Thyroid gland (tissue), 4 donors: ENCODE measurements at regions not wholly inside any gene's neighbourhood (a gene's known extent, or its start where the extent isn't known, plus 50 kb on each side); places are given as distances from the start of the nearest gene placed in this dataset.
"Not testable (repeated sequence)": the region's sequence is repeated elsewhere in the genome, so short reads cannot be mapped to it uniquely, and the experiment has no call there.

Experiments
- DNase-seq, 2 donors: peaks; one replicate each; pipeline ENCODE4 v3.0.0-alpha.2; 2019
- H3K27ac ChIP-seq, 3 donors: fragments of 200-600 bp; sonication (generic); 1 replicate in 2 of 3; 2 replicates in 1 of 3; pipeline ENCODE4 v1.5.1; 2016 to 2019; ENCODE audit warnings: mild to moderate bottlenecking in 1 of 3, moderate library complexity in 1 of 3
- H3K27me3 ChIP-seq: fragments of 200-600 bp; sonication (generic); one replicate; pipeline ENCODE4 v1.5.1; 2019
- H3K36me3 ChIP-seq, 2 donors: fragments of 200-600 bp; sonication (generic); one replicate each; pipeline ENCODE4 v1.5.1; 2016 to 2019
- H3K4me1 ChIP-seq, 2 donors: fragments of 200-600 bp; sonication (generic); one replicate each; pipeline ENCODE4 v1.5.1; 2017 to 2019
- H3K4me3 ChIP-seq, 3 donors: fragments of 200-600 bp; sonication (generic); replicated peaks in 1 of 3; 1 replicate in 2 of 3; 2 replicates in 1 of 3; pipeline ENCODE4 v1.5.1; 2016; ENCODE audit warnings: mild to moderate bottlenecking in 1 of 3
- H3K9me3 ChIP-seq: fragments of 200-600 bp; sonication (generic); one replicate; pipeline ENCODE4 v1.5.1; 2017
- POLR2A ChIP-seq, 2 donors: fragments of 450-650 bp; IDR thresholded peaks; one replicate each; pipeline ENCODE4 v1.6.1; 2017; ENCODE audit warnings: antibody characterized with exemption in 2 of 2, mild to moderate bottlenecking in 2 of 2, moderate library complexity in 1 of 2
- WGBS, 2 donors: methylation state at CpG; one replicate each; pipeline ENCODE4 v1.1.5; 2017; 5-methylcytosine and 5-hydroxymethylcytosine counted together
- intact Hi-C: fragments of 100-400 bp; cut with DNase I; formaldehyde crosslinking; loops from one replicate; pipeline ENCODE4 v1.15.1; 2023
- TF ChIP-seq, protein P1 (sequence below), 6 experiments: fragments of 200-600 bp in 3 of 6; fragments of 450-650 bp in 3 of 6; sonication (generic) in 3 of 6; IDR thresholded peaks; one replicate each; pipeline ENCODE4 v1.5.1; 2016 to 2019; ENCODE audit warnings: antibody characterized with exemption in 6 of 6, mild to moderate bottlenecking in 2 of 6, inconsistent platforms in 1 of 6, moderate library complexity in 1 of 6

DNA sequence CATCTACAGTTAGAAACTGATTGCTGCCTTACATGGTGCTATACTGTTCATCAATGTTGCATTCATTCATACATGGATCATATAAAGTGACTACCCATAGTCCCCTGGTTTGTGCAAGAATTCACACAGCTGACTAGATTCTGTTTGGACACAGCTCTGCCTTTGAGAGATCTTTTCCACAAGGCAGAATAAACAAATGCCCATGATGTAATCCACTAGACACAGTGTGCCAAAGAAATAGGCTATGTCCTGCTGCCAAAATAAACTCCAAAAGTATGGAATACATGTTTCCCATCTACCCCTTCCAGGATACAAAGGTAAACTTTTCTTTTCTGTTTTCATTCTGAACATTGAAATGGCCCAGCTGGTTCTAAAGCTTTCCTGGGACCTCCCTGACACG is 269.4 kb upstream of the CHAC2 start:
- H3K4me3 ChIP-seq: no peak overlapping the region
- H3K36me3 ChIP-seq: no peaks in the 10 kb centered on the region
- TF ChIP-seq POLR2A (IDR thresholded peaks at IDR 0.05): no peak
- TF ChIP-seq, protein P1, sequence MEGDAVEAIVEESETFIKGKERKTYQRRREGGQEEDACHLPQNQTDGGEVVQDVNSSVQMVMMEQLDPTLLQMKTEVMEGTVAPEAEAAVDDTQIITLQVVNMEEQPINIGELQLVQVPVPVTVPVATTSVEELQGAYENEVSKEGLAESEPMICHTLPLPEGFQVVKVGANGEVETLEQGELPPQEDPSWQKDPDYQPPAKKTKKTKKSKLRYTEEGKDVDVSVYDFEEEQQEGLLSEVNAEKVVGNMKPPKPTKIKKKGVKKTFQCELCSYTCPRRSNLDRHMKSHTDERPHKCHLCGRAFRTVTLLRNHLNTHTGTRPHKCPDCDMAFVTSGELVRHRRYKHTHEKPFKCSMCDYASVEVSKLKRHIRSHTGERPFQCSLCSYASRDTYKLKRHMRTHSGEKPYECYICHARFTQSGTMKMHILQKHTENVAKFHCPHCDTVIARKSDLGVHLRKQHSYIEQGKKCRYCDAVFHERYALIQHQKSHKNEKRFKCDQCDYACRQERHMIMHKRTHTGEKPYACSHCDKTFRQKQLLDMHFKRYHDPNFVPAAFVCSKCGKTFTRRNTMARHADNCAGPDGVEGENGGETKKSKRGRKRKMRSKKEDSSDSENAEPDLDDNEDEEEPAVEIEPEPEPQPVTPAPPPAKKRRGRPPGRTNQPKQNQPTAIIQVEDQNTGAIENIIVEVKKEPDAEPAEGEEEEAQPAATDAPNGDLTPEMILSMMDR (IDR thresholded peaks at IDR 0.05): no peak
- H3K4me1 ChIP-seq: peaks cover 29 to 43% of the 10 kb centered on the region in 2 donors
- H3K27ac ChIP-seq: peak overlapping the region; percentile 20 to 67 (median 53)
- no peaks in the 10 kb centered on the region for H3K27me3 ChIP-seq
- 30 to 53% methylated on average over 1 of the region's 1 CpG for WGBS, 2 donors
- no peaks in the 10 kb centered on the region for H3K9me3 ChIP-seq
- intact Hi-C loops: no loop called here
- DNase-seq: no peak

DNA sequence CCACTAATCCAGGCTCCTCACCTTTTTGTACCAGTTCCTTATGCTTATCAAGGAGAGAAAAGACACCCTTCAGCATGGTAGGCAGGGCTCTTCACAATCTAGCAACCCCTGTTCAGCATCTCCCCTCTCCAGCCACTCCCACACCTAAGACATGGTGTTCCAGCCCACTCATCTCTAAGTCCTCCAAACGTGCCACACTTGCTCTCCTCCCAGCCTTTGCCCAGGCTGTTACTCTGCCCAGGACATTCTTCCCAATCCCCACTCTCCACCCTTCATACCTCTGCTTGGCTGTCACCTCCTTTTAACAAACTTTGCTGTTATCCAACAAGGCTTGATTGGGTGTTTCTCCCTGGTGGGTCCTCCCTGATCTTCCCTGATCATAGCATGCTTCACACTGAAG is 270.6 kb upstream of the CHAC2 start:
- 48 to 54% methylated on average over 1 of the region's 1 CpG for WGBS, 2 donors
- Histone ChIP-seq H3K27me3 (no peaks in the 10 kb centered on the region), H3K27ac (no peak overlapping the region), H3K9me3 (no peaks in the 10 kb centered on the region), H3K36me3 (no peaks in the 10 kb centered on the region), H3K4me1 (peaks cover 29 to 43% of the 10 kb centered on the region in 2 donors), H3K4me3 (no peak overlapping the region)
- DNase-seq: no peak
- TF ChIP-seq, protein P1 (IDR thresholded peaks at IDR 0.05): no peak
- TF ChIP-seq POLR2A (IDR thresholded peaks at IDR 0.05): no peak
- intact Hi-C loops: no loop called here

DNA sequence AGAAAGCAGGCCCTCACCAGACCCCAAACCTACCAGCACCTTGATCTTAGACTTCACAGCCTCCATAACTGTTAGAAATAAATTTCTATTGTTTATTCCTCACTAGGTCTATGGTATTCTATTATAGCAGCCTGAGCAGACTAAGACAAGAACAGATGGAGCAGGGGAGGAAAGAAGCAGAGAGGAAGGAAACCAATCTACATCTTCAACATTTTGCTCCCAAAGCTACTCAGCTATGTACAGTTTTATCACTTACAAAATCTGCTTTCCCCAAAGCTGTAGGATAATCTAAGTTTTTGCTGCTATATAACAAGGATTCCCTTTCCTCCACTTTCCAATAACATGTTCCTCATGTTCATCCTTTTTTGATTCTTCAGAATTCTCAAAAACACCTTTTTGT is 274.4 kb upstream of the CHAC2 start:
- Histone ChIP-seq H3K4me1 (peaks cover 10 to 19% of the 10 kb centered on the region in 2 donors), H3K4me3 (no peak overlapping the region), H3K9me3 (no peaks in the 10 kb centered on the region), H3K27ac (no peak overlapping the region), H3K27me3 (no peaks in the 10 kb centered on the region), H3K36me3 (no peaks in the 10 kb centered on the region)
- no peak for DNase-seq
- TF ChIP-seq POLR2A (IDR thresholded peaks at IDR 0.05): no peak
- TF ChIP-seq, protein P1 (IDR thresholded peaks at IDR 0.05): no peak
- intact Hi-C loops: no loop called here

DNA sequence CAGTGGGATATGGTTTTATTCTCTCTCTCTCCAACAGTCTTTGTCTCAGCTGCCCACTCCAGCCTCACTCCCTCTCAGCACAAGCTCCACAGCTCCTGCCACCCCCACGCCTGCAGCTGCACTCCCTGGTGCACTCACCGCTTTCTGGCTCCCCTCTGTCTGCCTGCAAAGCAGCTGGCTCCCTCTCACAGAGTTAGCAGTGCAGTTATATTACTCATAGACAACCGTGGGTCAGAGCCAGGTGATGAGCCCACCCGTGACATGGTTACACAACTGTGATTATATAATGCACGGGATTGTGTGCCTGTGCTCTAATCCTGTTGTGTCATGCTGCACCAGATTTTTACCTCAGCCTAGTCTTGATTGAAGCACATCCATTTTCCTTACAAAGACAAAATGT is 276.9 kb upstream of the CHAC2 start:
- Histone ChIP-seq H3K27ac (no peak overlapping the region), H3K36me3 (no peaks in the 10 kb centered on the region), H3K9me3 (no peaks in the 10 kb centered on the region), H3K4me3 (no peak overlapping the region), H3K4me1 (peaks cover 0 to 12% of the 10 kb centered on the region in 2 donors), H3K27me3 (no peaks in the 10 kb centered on the region)
- intact Hi-C loops: no loop called here
- 42 to 60% methylated on average over 5 of the region's 5 CpGs for WGBS, 2 donors
- peak; percentile 24 to 71 for DNase-seq
- TF ChIP-seq POLR2A (IDR thresholded peaks at IDR 0.05): no peak
- TF ChIP-seq, protein P1 (IDR thresholded peaks at IDR 0.05): no peak

DNA sequence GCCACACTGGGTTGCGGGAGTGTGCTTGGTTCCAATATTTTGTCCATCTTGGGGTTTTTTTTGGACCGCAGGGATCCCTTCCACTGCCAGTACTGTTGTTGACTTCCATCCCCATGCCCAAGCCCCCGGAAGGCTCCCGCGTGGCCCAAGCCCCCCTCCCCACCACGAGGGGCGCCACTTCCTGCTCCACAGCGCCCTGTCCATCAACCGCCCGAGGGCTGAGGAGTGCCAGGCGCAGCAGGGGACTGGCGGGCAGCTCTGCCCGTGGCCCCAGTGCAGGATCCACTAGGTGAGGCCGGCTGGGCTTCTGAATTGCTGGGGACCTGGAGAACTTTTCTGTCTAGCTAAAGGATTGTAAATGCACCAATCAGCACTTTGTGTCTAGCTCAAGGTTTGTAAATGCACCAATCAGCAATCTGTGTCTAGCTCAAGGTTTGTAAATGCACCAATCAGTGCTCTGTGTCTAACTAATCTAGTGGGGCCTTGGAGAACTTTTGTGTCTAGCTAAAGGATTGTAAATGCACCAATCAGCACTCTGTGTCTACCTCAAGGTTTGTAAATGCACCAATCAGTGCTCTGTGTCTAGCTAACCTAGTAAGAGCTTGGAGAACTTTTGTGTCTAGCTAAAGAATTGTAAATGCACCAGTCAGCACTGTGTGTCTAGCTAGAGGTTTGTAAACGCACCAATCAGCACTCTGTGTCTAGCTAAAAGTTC is 281.3 kb upstream of the CHAC2 start:
- H3K27ac ChIP-seq, H3K36me3 ChIP-seq, H3K27me3 ChIP-seq, DNase-seq, H3K4me3 ChIP-seq, intact Hi-C loops, H3K9me3 ChIP-seq: not testable (repeated sequence)
- 93 to 98% methylated on average over 15 of the region's 15 CpGs for WGBS, 2 donors
- H3K4me1 ChIP-seq: peaks cover 0 to 12% of the 10 kb centered on the region in 2 donors
